ENCODE measurements at regions not wholly inside any gene's neighbourhood (a gene's known extent, or its start where the extent isn't known, plus 50 kb on each side); places are given as distances from the start of the nearest gene placed in this dataset.

DNA sequence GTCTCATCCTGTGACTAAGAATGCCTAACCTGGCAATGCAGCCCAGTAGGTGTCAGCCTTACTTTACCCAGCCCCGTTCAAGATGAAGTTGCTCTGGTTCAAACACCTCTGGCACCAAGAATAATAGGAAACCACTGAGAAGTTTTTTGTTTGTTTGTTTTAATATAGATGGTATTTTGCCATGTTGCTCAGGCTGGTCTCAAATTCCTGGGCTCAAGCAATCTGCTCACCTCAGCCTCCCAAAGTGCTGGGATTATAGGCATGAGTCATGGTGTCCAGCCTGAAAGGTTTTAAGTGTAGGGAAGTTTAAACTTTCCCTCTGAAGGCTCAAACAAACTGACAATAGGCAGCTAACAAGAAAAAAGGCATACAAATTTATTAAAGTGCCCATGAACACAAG is 51.2 kb upstream of the ABCC4 start:
- DNase-seq (ENCODE audit: low spot score): no peak

DNA sequence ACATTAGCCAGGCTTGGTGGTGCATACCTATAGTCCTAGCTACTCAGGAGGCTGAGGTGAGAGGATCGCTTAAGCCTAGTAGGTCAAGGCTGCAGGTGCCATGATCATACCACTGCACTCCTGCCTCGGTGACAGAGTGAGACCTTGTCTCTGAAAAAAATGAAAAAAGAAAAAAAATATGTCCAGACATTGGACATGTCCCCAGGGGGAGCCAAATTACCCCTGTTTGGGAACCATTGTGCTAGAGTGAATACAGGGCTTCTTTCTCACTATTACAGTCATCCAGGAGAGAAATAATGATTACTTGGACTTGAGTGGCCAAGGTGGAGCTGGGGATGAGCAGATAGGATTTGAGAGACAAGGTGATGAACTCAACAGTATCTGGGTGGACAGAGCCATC is 52.9 kb upstream of the ABCC4 start:
- DNase-seq (ENCODE audit: low spot score): no peak

DNA sequence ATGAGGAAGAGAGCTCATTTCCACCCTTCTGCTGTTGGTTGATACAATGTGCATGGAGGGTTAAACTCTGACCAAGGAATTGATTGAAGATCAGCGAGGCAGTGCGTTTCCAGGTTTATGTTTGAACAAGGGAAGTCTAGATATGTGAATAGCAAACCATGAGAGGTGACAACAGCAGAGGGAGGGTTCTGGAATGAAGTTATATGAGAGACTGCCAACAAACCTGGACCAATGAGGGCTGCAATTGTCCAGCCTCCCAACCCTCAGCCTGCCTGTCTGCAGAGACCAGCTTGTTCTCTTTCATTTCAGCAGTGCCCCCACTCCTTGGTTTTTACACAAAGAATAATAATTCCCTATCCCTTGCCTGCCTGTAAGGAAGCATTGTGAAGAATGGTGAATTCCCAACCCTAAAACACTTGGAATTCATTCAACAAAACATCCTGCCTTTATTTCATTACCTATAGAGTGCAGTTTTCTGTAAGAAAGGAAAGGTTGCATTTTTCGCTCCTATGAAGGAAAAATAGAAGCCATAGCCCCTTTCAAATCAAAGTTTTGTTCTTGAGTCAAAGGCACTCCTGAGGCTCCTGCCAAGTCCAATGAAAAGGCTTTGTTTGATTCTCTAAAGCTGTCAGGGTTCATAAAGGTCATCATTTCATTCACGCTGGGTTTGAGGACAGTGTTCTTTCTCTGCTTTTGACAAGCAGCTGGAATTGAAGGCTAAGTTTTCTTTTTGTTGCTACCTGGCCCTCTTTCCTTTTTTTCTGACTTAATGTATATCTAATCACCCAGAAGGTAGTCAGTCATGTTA is 53.6 kb upstream of the ABCC4 start:
- peak; percentile 26 for DNase-seq (ENCODE audit: low spot score)

DNA sequence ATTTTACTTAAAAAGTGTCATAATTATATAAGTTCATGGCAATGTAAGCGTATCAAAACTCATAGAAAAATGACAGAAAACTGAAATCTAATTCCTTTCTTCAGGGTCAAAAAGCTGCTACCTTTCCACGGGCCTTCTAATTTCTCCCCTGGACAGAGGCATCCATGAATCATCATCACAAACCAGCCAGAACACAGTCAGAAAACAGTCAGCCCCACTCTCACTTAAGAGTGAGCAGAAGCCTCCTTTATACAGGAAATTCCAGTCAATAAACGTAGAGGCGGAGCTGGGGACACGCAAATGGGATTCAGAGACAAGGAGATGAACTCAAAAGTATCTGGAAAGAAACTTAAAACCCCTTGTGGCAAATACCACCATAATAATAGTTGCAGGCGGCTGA is 54.2 kb upstream of the ABCC4 start:
- no peak for DNase-seq (ENCODE audit: low spot score)

DNA sequence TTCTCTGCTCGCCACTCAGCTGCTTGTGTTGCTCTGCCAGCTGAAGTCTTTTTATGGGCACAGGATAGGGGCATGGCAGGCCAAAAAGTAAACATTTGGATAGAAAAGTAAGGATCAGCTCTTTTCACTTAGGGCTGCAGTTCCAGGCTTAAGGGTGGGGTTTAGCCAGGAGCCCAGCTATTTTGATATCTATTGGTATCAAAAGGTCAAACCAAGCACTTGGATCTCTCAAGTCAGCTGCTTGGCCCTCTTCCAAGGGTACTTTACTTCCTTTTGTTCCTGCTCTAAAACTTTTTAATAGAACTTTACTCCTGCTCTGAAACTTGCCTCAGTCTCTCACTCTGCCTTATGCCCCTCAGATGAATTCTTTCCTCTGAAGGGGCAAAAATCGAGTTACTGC is 55.7 kb upstream of the ABCC4 start:
- DNase-seq (ENCODE audit: low spot score): no peak

DNA sequence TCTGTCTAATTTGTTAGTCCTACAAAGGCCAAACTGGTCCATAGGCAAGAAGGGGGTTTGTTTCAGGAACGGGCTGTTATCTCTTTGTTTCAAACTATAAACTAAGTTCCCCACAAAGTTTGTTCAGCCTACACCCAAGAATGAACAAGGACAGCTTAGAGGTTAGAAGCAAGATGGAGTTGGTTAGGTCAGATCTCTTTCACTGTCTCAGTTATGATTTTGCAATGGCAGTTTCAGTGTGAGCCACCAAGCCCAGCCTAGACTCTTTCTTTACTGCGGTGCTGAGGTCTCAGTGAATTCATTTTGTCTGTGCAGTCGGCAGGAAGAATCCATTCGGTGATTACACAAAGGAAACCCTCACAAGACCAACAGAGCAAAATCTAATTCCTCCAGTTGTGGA is 56.6 kb upstream of the ABCC4 start:
- DNase-seq (ENCODE audit: low spot score): no peak

DNA sequence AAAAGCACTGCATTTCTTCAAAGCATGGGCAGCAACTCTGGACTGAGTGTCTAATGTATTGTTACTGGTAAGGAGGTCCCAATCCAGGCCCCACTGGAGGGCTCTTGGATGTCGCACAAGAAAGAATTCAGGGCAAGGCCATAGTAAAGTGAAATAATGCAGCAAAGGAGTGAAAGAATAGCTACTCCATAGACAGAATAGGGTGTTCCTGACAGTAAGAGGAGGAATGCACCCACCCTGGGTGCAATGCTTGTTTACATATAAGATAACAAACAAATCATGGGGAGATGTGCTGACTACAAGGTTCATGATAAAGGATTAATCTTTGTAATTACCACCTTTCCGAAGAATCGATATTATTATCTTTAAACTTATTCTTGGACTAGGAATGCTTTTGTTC is 58.8 kb upstream of the ABCC4 start:
- DNase-seq (ENCODE audit: low spot score): no peak

DNA sequence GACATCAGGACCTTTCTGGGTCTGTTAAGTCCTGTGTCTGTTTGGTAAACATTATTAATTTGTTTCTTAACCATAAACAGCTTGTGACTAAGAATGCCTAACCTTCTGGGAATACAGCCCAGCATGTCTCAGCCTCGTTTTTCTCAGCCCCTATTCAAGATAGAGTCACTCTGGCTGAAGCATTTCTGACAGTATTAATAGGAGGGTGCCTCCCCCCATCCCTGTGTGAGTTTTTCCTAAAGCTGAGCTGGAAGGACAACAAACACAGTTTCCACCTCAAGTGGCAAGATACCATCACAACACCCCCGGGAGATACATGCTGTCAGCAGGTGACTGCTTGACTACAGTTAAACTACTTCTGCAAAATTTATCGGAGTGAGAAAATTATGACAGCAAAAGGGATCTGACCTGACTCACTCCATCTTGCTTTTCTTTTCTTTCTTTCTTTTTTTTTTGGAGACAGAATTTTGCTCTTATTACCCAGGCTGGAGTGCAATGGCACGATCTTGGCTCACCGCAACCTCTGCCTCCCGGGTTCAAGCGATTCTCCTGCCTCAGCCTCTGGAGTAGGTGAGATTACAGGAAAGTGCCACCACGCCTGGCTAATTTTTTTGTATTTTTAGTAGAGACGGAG is 59.3 kb upstream of the ABCC4 start:
- no peak for DNase-seq (ENCODE audit: low spot score)

DNA sequence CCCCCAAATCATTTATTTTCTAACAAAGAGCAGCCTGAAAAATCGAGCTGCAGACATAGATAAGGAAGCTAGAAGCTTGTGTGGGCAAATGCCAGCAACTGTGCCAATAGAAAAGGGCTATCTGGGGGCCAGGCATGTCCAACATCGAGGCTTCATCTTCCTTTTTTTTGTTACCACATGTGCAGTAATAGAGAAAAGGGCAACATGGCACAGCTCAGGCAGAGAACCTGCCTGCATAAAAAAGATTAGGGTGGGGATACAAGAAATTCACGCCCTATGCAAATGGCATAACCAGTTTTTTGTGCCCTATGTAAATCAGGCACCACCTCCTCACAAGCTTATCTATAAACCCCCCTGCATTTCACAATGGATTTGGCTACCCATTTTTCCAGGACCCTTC is 60.4 kb upstream of the ABCC4 start:
- DNase-seq (ENCODE audit: low spot score): no peak

DNA sequence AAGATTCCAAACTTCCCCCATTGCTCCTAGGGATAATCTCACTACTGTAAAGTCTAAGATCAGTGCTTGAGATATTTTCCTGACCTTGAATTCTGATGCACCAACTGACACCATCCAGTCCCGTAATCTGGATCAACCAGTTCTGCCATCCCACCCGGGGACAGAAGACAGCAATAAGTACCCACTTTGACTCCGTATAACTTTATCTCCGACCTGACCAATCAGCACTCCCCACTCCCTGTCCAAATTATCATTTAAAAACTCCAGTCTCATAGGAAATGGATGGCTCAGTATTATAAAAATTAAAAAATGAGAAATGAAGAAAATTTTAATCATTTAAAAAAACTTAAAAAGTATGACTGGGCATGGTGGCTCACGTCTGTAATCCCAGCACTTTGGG is 61.4 kb upstream of the ABCC4 start:
- no peak for DNase-seq (ENCODE audit: low spot score)

DNA sequence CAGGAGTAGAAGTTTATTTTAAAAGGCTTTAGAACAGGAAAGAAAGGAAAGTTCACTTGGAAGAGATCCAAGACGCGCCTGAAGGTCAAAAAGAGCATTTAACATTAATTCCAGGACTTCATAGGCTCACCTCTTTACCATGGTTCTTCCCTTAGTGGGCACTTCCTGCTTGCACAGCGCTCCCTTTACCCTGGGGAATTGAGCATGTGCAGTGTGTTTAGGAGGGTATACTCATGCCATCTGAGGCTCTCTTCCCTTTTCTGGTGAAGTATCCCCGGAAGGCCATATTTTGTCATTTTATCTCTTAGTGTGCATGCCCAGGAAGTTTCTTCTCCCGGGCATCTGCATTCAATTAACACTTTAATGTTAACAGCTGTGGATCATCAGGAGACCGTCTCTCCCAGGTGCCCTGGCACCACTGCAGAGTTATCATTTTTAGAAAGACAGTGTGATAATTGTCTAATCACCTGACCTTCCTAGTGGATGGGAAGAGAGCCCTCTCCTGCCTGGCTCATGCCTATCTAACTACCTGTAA is 66.1 kb upstream of the ABCC4 start:
- no peak for DNase-seq (ENCODE audit: low spot score)

DNA sequence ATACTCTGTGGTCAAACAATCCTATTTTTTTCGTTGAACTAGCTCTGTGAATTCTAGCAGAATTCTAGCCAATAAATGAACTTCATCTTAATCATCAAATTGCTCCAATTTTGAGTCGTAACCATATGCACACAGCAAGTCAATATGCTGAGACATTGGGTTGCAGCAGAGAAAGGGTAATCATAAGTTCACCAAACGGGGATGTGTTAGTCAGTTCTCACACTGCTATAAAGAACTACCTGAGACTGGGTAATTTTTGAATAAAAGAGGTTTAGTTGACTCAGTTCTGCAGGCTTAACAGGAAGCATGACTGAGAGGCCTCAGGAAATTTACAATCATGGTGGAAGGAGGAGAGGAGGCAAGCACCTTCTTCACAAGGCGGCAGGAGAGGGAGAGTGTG is 67.7 kb upstream of the ABCC4 start:
- DNase-seq (ENCODE audit: low spot score): no peak

DNA sequence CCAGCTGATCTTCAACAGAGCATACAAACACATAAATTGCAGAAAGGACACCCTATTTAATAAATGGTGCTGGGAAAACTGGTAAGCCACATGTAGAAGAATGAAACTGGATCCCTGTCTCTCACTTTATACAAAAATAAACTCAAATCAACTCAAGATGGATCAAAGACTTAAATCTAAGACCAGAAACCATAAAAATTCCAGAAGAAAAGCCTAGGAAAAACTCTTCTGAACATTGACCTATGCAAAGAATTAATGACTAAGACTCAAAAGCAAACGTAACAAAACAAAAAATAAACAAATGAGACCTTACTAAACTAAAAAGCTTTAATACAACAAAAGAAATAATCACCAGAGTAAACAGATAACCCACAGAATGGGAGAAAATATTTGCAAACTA is 74.5 kb upstream of the ABCC4 start:
- DNase-seq (ENCODE audit: low spot score): no peak

DNA sequence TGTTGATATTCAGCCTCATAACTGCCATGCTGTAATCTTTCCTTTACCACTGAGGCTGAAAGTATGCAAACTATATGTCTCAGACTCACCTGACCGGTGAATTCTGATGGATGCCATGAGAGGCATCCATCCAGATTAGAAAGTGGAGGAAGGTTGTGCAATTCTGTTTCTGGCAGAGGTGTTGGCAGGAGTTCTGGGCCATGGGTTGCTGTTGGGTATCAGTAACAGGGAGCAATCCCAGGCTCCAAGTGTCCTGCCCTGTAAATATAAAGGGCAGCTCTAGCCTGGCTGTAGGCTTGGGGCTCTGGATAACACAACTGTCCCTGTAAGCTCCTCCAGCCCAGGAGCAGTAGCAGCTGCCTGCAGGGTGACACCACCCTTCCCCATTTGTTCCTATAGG is 77.4 kb upstream of the ABCC4 start:
- DNase-seq (ENCODE audit: low spot score): no peak

DNA sequence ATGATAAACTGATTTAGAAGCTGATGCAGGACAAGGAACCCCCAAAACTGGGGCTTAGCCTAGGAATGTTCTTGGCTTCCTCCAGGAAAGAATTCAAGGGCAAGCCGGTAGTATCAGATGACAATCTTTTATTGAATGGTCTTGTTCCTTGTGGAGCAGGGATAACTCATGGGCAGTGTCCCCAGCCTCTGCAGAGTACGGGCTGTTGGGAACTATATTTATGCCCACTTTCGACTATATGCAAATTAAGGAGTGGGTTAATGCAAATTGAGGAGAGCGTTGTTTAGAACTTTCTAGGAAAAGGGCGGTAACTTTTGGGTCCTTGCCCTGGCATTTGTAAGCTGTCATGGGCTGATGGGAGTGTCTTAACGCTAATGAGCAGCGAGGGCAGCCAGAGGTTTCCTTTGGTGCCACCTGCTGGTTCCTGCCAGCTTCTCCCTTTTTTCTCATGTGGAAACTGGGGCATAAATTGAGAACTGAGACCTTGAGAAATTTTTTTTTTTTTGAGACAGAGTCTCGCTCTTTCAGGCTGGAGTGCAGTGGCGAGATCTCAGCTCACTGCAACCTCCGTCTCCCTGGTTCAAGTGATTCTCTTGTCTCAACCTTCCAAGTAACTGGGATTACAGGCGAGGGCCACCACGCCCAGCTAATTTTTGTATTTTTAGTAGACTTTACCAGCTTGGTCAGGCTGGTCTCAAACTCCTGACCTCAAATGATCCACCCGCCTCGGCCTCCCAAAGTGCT is 79.4 kb upstream of the ABCC4 start:
- peak; percentile 91 for DNase-seq (ENCODE audit: low spot score)

DNA sequence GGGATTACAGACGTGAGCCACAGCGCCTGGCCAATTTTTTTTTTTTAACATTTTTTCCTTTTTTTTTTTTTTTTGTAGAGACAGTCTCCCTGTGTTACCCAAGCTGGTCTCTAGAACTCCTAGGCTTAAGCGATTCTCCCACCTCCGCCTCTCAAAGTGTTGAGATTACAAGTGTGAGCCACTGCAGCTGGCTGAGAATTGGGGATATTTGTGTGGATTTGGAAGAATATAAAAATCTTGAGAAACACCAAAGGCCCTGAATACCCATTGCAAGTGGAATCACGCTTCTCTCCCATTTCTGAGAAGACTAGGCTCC is 79.9 kb upstream of the ABCC4 start:
- DNase-seq (ENCODE audit: low spot score): no peak

DNA sequence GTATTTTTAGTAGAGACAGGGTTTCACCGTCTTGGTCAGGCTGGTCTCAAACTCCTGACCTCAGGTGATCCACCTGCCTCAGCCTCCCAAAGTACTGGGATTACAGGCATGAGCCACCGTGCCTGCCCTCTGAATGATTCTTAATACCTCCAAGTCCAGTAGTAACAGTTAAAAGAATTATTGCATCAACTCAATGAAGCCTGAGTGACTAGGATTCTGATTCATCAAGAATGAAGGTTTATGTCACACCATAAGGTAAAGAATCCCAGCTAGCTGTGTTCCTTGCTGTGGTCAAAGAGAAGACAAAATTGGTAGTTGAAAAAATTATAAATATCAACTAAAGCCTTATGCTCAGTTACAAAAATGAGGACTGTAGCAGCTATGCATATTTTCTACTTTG is 81.2 kb upstream of the ABCC4 start:
- no peak for DNase-seq (ENCODE audit: low spot score)

DNA sequence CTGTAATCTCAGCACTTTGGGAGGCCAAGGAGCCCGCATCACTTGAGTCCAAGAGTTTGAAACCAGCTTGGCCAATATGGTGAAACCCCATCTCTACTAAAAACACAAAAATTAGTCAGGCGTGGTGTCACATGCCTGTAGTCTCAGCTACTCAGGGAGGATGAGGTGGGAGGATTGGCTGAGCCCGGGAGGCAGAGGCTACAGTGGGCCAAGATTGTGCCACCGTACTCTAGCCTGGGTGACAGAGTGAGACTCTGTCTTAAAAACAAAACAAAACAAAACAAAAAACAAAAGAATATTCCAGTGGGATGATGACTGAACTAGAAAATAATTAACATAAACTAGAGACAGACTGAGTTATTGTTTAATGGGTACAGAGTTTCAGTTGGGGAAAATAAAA is 81.7 kb upstream of the ABCC4 start:
- no peak for DNase-seq (ENCODE audit: low spot score)

DNA sequence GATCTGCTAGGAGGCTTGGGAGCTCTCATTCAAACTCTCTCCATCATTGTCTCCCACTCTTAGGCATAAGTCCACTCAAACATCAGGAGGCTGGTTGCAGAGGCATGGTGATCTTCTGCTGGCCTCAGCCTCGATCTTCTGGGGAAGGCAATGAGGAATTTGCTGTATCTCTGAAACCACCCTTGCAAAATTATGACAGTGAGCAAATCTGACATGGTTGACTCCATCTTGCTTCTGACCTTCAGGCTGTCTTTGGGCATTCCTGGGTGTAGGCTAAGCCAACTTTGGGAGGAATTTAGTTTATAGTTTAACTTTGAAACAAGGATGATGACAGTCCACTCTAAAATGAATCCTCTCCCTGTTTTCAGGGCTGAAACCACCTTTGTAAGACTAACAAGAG is 84.1 kb upstream of the ABCC4 start:
- DNase-seq (ENCODE audit: low spot score): no peak

DNA sequence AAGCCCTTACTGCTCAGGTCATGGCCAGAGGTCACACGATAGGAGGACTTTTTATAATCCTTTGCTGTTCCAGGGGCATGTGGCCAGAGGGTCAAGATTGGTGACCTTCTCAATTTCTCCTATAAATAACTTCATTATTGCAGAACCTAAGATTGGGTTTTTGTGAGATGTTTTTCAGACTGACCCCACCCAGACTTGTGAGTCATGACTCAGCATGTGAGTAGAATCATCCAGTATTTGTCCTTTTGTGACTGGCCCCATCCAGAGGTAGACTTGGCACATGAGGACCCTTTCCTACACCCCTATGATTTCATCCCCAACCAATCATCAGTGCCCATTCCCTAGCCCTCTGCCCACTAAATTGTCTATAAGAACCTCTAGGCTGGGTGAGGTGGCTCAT is 84.5 kb upstream of the ABCC4 start:
- no peak for DNase-seq (ENCODE audit: low spot score)

DNA sequence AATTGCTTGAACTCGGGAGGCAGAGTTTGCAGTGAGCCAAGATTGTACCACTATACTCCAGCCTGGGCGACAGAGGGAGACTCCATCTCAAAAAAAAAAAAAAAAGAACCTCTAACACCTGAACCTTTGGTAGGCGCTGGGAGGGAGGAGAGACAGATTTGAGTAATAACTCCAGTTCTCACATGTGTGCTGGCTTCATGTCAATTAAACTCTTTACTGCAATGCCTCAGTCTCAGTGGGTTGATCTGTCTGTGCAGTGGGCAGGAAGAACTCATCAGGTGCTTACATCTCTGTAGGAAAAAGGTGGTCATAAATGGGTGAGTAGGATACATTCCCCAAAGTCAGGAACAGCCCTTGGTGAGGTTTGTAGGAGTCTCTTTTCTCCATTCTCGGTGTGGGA is 85.1 kb upstream of the ABCC4 start:
- no peak for DNase-seq (ENCODE audit: low spot score)

DNA sequence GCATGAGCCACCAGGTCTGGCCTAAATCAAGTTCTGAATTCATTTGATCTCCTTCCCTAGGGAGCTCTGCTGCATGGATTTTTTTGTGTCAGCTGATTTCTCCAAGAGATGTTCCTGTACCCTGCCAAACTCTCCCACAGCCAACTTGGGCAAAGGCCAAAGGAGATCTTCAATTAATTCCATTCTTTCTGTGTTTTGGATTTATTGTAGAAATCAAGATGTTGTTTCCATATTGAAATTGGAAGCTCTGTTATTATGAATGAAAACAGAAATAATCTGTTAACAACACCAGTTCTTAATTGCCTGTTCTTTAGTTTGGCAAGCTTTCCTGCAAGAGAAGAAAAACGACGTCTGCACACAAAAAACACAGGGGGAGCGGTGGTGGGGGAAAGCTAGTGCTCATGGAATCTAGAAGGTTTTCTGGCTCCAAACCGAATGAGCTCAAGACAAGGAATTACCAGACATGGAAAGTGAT is 86.5 kb upstream of the ABCC4 start:
- peak; percentile 37 for DNase-seq (ENCODE audit: low spot score)

DNA sequence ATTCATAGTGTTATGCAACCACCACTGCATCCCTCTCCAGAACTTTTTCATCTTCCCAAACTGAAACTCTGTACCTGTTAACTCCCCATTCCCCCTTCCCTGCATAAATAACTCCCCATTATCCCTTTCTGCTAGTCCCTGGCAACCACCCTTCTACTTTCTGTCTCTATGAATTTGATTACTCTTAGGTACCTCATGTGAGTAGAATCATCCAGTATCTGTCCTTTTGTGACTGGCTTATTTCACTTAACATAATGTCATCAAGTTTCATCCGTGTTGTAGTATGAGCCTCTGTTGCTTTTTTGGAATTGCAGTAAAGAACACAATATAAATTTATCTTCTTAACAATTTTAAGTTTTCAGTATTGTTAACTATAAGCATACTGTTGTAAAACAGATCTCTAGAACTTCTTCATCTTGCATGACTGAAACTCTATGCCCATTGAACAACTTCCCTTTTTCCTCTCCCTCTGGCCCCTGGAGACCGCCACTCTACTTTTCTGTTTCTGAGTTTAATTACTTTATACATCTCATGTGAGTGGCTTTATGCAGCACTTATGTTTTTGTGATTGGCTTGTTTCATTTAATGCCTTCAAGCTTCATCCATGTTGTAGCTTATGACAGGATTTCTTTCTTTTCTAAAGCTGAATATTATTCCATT is 87.3 kb upstream of the ABCC4 start:
- DNase-seq (ENCODE audit: low spot score): no peak
